OCI-LY1 (cell line): ENCODE measurements at regions not wholly inside any gene's neighbourhood (a gene's known extent, or its start where the extent isn't known, plus 50 kb on each side); places are given as distances from the start of the nearest gene placed in this dataset.

ENCODE experiments used
- H2AFZ ChIP-seq: fragments of 200-600 bp; sonication (generic), shearing (Covaris generic); 2 replicates; pipeline ENCODE4 v1.6.0; 2014; ENCODE audit warnings: antibody characterized with exemption, mild to moderate bottlenecking, low read length
- H3F3A ChIP-seq: fragments of 200-600 bp; sonication (generic), shearing (Covaris generic); 2 replicates; pipeline ENCODE4 v1.6.0; 2014; ENCODE audit warnings: mild to moderate bottlenecking, antibody characterized with exemption, low read length, moderate library complexity; ENCODE audit not compliant: insufficient read depth
- H3K27ac ChIP-seq: fragments of 200-600 bp; sonication (generic); 2 replicates; pipeline ENCODE4 v1.5.1; 2014; ENCODE audit warnings: low read length, mixed run types, mild to moderate bottlenecking, low read depth; ENCODE audit not compliant: poor library complexity, severe bottlenecking
- H3K27me3 ChIP-seq: fragments of 200-600 bp; sonication (generic); 2 replicates; pipeline ENCODE4 v1.6.0; 2014; ENCODE audit warnings: antibody characterized with exemption, mild to moderate bottlenecking, low read length, moderate library complexity; ENCODE audit not compliant: insufficient read depth
- H3K36me3 ChIP-seq: fragments of 200-600 bp; sonication (generic); 2 replicates; pipeline ENCODE4 v1.6.1; 2014; ENCODE audit warnings: mild to moderate bottlenecking, antibody characterized with exemption, low read length, moderate library complexity, mixed read lengths; ENCODE audit not compliant: insufficient read depth
- H3K4me1 ChIP-seq: fragments of 200-600 bp; sonication (generic); 2 replicates; pipeline ENCODE4 v1.5.1; 2014; ENCODE audit warnings: mild to moderate bottlenecking, low read length, moderate library complexity; ENCODE audit not compliant: insufficient read depth, severe bottlenecking
- H3K4me2 ChIP-seq: fragments of 200-600 bp; sonication (generic), shearing (Covaris generic); 2 replicates; pipeline ENCODE4 v1.6.1; 2014; ENCODE audit warnings: low read length
- H3K4me3 ChIP-seq: fragments of 200-600 bp; sonication (generic); 2 replicates; pipeline ENCODE4 v1.5.1; 2014; ENCODE audit warnings: low read length, low read depth, mild to moderate bottlenecking, mixed read lengths; ENCODE audit not compliant: poor library complexity, severe bottlenecking
- H3K79me2 ChIP-seq: fragments of 200-600 bp; shearing (Covaris generic); 2 replicates; pipeline ENCODE4 v1.6.1; 2016; ENCODE audit warnings: mixed run types, low read length, mixed read lengths; ENCODE audit not compliant: insufficient read depth
- H3K9ac ChIP-seq: fragments of 200-600 bp; sonication (generic), shearing (Covaris generic); 2 replicates; pipeline ENCODE4 v1.6.1; 2014; ENCODE audit warnings: mild to moderate bottlenecking, low read length, mixed read lengths
- H3K9me2 ChIP-seq: fragments of 200-600 bp; sonication (generic), shearing (Covaris generic); 2 replicates; pipeline ENCODE4 v1.6.1; 2014; ENCODE audit warnings: low read depth, mild to moderate bottlenecking, low read length, mixed read lengths
- H3K9me3 ChIP-seq: fragments of 200-600 bp; shearing (Covaris generic); 2 replicates; pipeline ENCODE4 v1.6.1; 2014; ENCODE audit warnings: low read length, mixed read lengths
- H4K20me1 ChIP-seq: fragments of 200-600 bp; sonication (generic), shearing (Covaris generic); 2 replicates; pipeline ENCODE4 v1.6.0; 2016; ENCODE audit warnings: mild to moderate bottlenecking, low read length; ENCODE audit not compliant: insufficient read depth
- EZH2 ChIP-seq: fragments of 200-600 bp; sonication (generic), shearing (Covaris generic); IDR thresholded peaks from 2 replicates; pipeline ENCODE4 v1.8.0; 2017; ENCODE audit warnings: borderline replicate concordance, mixed run types, mild to moderate bottlenecking, antibody characterized with exemption, low read length, moderate library complexity, mixed read lengths
- TF ChIP-seq, protein P1 (sequence below): fragments of 200-600 bp; sonication (generic), shearing (Covaris generic); IDR thresholded peaks from 2 replicates; pipeline ENCODE4 v1.5.1; 2017; ENCODE audit warnings: mild to moderate bottlenecking, antibody characterized with exemption, low read length, moderate library complexity, mixed read lengths

DNA sequence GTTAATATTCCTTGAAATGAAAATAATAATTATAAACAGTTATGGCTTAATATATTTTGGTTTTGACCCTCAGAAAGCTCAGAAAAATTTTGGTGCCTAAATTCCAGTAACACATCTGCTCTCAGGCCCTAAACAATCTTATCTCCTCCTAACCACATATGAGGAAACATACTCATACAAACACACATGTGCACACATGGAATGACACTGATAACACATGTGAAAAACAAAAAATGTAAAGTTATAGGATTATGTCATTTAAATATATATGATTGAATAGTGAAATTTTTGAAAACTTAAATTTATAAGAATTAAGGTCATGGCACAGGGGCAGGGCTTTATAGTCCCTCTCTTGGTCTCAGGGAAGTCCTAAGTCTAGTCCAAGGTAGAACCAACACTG, 127.2 kb upstream of the TRPC7 start:
- Histone ChIP-seq H3K27ac (no peak overlapping the region), H2AFZ (no peak overlapping the region), H3F3A (no peaks in the 10 kb centered on the region), H3K4me2 (no peak overlapping the region), H3K27me3 (no peaks in the 10 kb centered on the region), H3K4me3 (no peak overlapping the region), H3K9ac (no peak overlapping the region), H3K9me3 (no peaks in the 10 kb centered on the region), H3K79me2 (no peaks in the 10 kb centered on the region), H4K20me1 (no peaks in the 10 kb centered on the region), H3K36me3 (no peaks in the 10 kb centered on the region), H3K4me1 (no peaks in the 10 kb centered on the region), H3K9me2 (no peaks in the 10 kb centered on the region)
- TF ChIP-seq, protein P1, sequence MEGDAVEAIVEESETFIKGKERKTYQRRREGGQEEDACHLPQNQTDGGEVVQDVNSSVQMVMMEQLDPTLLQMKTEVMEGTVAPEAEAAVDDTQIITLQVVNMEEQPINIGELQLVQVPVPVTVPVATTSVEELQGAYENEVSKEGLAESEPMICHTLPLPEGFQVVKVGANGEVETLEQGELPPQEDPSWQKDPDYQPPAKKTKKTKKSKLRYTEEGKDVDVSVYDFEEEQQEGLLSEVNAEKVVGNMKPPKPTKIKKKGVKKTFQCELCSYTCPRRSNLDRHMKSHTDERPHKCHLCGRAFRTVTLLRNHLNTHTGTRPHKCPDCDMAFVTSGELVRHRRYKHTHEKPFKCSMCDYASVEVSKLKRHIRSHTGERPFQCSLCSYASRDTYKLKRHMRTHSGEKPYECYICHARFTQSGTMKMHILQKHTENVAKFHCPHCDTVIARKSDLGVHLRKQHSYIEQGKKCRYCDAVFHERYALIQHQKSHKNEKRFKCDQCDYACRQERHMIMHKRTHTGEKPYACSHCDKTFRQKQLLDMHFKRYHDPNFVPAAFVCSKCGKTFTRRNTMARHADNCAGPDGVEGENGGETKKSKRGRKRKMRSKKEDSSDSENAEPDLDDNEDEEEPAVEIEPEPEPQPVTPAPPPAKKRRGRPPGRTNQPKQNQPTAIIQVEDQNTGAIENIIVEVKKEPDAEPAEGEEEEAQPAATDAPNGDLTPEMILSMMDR = no peak
- no peak for TF ChIP-seq EZH2

DNA sequence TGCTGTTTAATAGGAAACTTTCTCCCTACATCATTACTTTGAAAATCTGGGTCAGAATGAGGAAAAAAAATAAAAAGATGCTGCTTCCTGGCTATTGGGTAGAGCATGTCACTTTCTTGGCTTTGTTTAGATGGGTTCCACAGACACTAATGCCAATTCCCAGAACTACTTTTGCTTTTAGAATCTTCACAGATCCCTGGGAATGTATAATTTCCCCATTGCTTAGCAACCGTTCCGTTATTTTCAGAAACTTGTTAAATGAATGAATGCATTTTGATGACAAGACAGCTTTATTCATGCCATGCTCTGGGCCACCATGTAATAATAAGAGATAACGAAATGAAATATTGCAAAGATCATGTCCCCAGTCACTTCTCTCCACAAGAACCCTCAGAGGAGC, 126.5 kb upstream of the TRPC7 start:
- Histone ChIP-seq H3K4me3 (no peak overlapping the region), H3K4me2 (no peak overlapping the region), H2AFZ (no peak overlapping the region), H3K4me1 (no peaks in the 10 kb centered on the region), H3F3A (no peaks in the 10 kb centered on the region), H3K36me3 (no peaks in the 10 kb centered on the region), H3K9me3 (no peaks in the 10 kb centered on the region), H3K9me2 (no peaks in the 10 kb centered on the region), H4K20me1 (no peaks in the 10 kb centered on the region), H3K27me3 (no peaks in the 10 kb centered on the region), H3K27ac (no peak overlapping the region), H3K9ac (no peak overlapping the region), H3K79me2 (no peaks in the 10 kb centered on the region)
- TF ChIP-seq, protein P1 = no peak
- TF ChIP-seq EZH2 = no peak

DNA sequence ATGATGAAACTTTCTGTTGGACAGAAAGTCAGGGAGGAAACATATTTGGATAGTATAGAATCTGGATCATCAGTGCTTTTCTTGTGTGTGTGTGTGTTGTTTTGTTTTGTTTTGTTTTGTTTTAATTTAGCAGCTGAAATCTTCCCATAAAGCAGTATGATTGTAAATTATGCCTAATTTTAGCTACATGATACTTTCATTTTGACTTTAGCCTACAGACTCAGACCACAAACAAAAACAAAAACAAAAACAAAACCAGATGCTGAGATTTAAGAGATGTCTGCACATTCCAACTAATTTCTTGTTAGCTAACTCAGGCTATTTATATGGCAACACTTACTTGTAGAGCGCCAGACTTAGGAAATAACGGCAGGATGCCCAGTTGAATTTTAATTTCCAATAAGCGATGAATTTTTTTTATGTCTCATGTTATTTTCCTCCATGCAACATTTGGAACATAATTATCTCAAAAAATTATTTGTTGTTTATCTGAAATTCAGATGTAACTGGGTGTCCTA, 119.5 kb upstream of the TRPC7 start:
- Histone ChIP-seq H2AFZ (no peak overlapping the region), H3K9ac (no peak overlapping the region), H4K20me1 (no peaks in the 10 kb centered on the region), H3F3A (no peaks in the 10 kb centered on the region), H3K4me1 (no peaks in the 10 kb centered on the region), H3K27ac (no peak overlapping the region), H3K4me3 (no peak overlapping the region), H3K4me2 (no peak overlapping the region), H3K9me2 (no peaks in the 10 kb centered on the region), H3K27me3 (no peaks in the 10 kb centered on the region), H3K36me3 (no peaks in the 10 kb centered on the region), H3K79me2 (no peaks in the 10 kb centered on the region), H3K9me3 (no peaks in the 10 kb centered on the region)
- no peak for TF ChIP-seq EZH2
- TF ChIP-seq, protein P1 = no peak
